Fibroblast of the aortic adventitia (primary cell): ENCODE measurements at regions not wholly inside any gene's neighbourhood (a gene's known extent, or its start where the extent isn't known, plus 50 kb on each side); places are given as distances from the start of the nearest gene placed in this dataset.

ENCODE experiments used
- DNase-seq: peaks from one replicate; pipeline ENCODE4 v3.0.0-alpha.2; 2010; ENCODE audit warnings: low read depth
- H3K4me3 ChIP-seq: 2 replicates; pipeline ENCODE4 v1.5.1; 2011; ENCODE audit warnings: low read depth, mild to moderate bottlenecking, control low read depth, low read length, moderate library complexity
- TF ChIP-seq, protein P1 (sequence below): IDR thresholded peaks from 2 replicates; pipeline ENCODE4 v1.5.1; 2011; ENCODE audit warnings: mild to moderate bottlenecking, low read length, control low read depth, inconsistent platforms; ENCODE audit not compliant: insufficient read depth

DNA sequence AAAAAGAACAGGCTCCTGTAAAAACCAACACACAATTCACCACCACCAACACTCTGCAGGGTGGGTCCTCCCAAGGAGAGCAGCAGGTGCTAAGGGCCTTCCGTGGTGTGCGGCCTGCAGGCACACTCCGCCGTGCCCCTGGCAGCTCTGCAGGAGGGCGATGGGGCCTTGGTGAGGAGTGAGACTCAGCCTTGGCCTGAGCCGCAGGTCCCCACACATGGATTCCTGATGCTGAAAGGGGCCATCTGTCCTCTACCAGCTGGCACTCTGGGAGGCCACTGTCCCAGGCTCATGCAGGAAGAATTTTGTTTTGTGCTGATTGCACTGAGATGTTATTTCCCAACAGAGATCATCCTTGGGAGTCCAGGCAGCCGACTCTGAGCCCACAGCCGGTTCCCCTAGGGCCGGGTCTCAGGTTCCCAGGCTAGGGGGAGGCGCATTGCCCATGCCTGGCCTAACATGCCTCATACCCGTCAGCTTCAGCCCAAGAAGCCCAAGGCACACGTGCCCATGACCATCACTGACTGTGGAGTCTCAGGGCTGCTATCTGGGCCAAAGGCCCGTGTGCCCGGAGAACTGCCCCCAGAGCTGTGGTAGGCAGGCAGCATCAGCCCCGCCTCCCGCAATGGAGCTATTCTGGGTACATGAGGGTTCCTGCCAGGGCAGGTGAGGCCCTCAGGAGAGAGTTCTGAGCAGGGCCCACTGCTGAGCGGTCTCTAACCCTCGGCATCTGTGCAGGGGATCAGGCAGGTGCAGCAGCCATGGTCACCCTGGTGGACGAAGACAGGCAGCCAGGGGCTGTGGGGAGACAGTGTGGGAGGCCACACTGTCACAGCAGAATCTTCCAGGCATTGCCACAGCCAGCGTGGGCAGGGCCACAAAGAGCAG is 97.9 kb upstream of the ZNF469 start:
- no peak for DNase-seq
- H3K4me3 ChIP-seq = no peak overlapping the region

DNA sequence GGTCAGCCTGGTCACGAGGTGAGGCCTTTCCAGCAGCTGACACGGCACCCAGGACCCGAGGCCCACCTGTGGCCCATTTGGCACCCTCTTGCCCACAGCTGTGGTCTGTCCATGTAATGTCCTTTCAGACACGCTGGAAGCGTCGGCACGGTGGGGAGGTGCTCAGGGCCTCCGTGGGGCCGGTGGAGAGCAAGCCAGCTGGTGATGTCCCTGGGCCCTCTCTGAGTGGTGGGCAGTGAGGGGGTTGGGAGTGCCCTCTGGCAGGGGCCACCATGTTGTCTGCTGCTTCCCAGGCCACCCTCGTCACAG is 97.3 kb upstream of the ZNF469 start:
- no peak overlapping the region for H3K4me3 ChIP-seq
- TF ChIP-seq, protein P1, sequence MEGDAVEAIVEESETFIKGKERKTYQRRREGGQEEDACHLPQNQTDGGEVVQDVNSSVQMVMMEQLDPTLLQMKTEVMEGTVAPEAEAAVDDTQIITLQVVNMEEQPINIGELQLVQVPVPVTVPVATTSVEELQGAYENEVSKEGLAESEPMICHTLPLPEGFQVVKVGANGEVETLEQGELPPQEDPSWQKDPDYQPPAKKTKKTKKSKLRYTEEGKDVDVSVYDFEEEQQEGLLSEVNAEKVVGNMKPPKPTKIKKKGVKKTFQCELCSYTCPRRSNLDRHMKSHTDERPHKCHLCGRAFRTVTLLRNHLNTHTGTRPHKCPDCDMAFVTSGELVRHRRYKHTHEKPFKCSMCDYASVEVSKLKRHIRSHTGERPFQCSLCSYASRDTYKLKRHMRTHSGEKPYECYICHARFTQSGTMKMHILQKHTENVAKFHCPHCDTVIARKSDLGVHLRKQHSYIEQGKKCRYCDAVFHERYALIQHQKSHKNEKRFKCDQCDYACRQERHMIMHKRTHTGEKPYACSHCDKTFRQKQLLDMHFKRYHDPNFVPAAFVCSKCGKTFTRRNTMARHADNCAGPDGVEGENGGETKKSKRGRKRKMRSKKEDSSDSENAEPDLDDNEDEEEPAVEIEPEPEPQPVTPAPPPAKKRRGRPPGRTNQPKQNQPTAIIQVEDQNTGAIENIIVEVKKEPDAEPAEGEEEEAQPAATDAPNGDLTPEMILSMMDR = no peak
- no peak for DNase-seq

More for the DNA sequence above, 97.9 kb upstream of the ZNF469 start:
- TF ChIP-seq, protein P1 = no peak

DNA sequence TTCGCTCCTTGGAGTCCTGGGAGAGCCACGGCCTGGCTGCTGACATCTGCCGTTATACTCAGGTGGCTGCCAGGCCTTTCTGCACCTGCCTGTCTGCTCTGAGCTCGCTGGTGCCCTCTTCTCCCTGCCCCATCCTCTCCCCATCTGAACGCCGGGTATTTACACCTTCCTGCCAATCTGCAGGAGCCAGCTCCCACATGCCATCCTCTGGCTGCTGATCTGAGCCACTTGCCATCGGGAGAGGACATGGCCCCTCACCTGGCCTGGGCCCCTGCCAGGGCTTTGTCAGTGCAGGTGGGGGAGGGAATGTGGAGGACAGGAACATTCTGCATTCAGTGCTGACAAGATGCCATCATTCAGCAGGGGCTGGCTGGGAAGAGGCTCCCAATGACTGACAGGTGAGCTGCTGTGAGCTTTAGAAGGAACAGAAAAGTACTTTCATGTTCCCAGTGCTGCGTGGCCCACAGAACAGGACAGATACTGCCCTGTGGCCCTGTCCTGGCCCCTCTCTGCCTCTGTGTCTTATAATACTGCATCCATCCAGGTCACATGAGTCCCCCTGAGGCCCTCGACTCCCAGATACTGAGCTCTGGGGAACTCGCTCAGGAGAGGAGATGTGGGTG is 96.3 kb upstream of the ZNF469 start:
- TF ChIP-seq, protein P1 = no peak
- DNase-seq = no peak
- no peak overlapping the region for H3K4me3 ChIP-seq

DNA sequence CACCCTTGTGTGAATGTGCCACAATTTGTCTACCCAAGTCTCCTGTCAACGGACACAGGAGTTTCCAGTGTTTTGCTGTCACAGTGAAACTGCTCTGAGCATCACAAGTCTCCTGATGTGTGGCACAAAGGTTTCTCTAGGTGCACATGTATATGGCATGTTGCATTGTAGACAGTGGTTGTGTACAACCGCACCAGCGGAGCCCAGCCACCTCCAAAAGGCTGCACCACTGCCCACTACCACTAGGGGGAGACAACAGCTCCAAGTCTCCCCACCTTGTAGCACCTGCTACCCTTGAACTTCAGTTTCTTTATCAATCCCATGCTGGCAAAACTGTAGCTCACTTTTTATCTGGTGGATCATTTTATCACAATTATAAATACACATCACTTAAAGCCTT is 95.5 kb upstream of the ZNF469 start:
- peak; percentile 16 for DNase-seq
- H3K4me3 ChIP-seq = no peak overlapping the region
- TF ChIP-seq, protein P1 = peak; percentile 56

DNA sequence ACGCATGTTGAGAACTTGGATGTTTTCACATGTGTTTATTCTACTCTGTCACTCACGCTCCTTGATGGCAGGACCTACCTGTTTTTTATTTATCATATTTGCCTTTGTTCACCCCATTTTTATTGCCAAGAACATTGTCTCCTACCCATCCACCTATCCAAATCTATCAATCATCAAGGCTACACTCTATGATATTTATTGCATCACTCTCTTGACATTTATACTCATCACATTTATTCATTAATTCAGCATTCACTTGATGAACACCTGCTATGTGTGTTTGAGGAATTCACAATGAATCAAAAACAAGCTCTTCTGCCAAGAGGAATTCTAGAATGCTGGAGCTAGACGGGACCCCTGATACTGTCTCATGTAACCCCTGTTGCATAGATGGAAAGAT is 94.5 kb upstream of the ZNF469 start:
- TF ChIP-seq, protein P1 = no peak
- no peak overlapping the region for H3K4me3 ChIP-seq
- no peak for DNase-seq

DNA sequence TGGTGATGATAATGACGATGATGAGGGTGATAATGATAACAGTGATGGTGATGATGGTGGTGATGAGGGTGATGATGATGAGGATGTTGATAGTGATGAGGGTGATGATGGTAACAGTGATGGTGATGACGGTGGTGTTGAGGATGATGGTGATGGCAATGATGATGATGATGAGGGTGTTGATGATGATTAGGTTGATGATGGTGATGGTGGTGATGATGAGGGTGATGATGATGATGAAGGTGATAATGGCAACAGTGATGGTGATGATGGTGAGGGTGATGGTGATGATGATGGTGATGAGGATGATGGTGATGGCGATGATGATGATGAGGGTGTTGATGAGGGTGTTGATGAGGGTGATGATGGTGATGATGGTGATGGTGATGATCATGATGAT is 93.8 kb upstream of the ZNF469 start:
- no peak overlapping the region for H3K4me3 ChIP-seq
- TF ChIP-seq, protein P1 = no peak
- DNase-seq = no peak

DNA sequence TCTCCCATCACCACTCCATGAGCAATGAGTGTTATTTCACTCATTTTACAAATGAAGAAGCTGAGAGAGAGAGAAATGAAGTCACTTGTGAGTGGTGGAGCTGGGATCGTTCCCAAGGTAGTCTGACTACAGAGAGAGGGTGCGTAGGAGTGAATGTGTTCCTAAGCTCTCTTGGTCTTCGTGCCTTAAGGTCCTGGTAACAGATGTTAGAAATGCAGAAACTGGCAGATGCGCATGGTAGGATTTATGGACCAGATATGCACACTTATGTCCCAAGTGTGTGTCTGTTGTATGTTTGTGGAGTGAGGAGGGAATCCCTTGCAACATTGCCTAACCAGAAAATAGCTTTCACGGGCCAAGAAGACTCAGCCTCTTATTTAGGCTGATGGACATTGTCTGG is 93.2 kb upstream of the ZNF469 start:
- no peak overlapping the region for H3K4me3 ChIP-seq
- no peak for DNase-seq
- TF ChIP-seq, protein P1 = no peak
